ENCODE measurements at regions not wholly inside any gene's neighbourhood (a gene's known extent, or its start where the extent isn't known, plus 50 kb on each side); places are given as distances from the start of the nearest gene placed in this dataset.

- no peaks in the 10 kb centered on the region for H3K36me3 ChIP-seq
- H3K4me1 ChIP-seq (ENCODE audit: control insufficient read depth in 1 of 2, insufficient read depth in 1 of 2, low read depth in 1 of 2, low read length in 1 of 2): no peaks in the 10 kb centered on the region
- H3K4me3 ChIP-seq (ENCODE audit: low read depth in 1 of 2, low read length in 1 of 2): no peak overlapping the region
- H3K9me3 ChIP-seq: no peaks in the 10 kb centered on the region
- TF ChIP-seq CTCF (IDR thresholded peaks at IDR 0.05): no peak
- no peaks in the 10 kb centered on the region for H3K27me3 ChIP-seq
- no peak overlapping the region for H3K27ac ChIP-seq
These were observed 683.7 kb upstream of the CBLB start for GRCh38 chr3:106552351-106553043.

GRCh38 chr3:106560451-106560966 is 691.7 kb upstream of the CBLB start:
- H3K4me1 ChIP-seq (ENCODE audit: control insufficient read depth in 1 of 2, insufficient read depth in 1 of 2, low read depth in 1 of 2, low read length in 1 of 2): no peaks in the 10 kb centered on the region
- no peaks in the 10 kb centered on the region for H3K9me3 ChIP-seq
- H3K27ac ChIP-seq: no peak overlapping the region
- H3K4me3 ChIP-seq (ENCODE audit: low read depth in 1 of 2, low read length in 1 of 2): no peak overlapping the region
- H3K36me3 ChIP-seq: no peaks in the 10 kb centered on the region
- TF ChIP-seq CTCF (IDR thresholded peaks at IDR 0.05): no peak
- no peaks in the 10 kb centered on the region for H3K27me3 ChIP-seq

- no peak for TF ChIP-seq CTCF (IDR thresholded peaks at IDR 0.05)
- H3K27ac ChIP-seq: no peak overlapping the region
- H3K9me3 ChIP-seq: no peaks in the 10 kb centered on the region
- no peak overlapping the region for H3K4me3 ChIP-seq (ENCODE audit: low read depth in 1 of 2, low read length in 1 of 2)
- H3K27me3 ChIP-seq: no peaks in the 10 kb centered on the region
- no peaks in the 10 kb centered on the region for H3K36me3 ChIP-seq
- no peaks in the 10 kb centered on the region for H3K4me1 ChIP-seq (ENCODE audit: control insufficient read depth in 1 of 2, insufficient read depth in 1 of 2, low read depth in 1 of 2, low read length in 1 of 2)
These were observed 697.5 kb upstream of the CBLB start for GRCh38 chr3:106566277-106566676.

GRCh38 chr3:106570426-106570825 is 701.6 kb upstream of the CBLB start:
- Histone ChIP-seq H3K27ac (no peak overlapping the region), H3K4me3 (ENCODE audit: low read depth in 1 of 2, low read length in 1 of 2) (no peak overlapping the region), H3K27me3 (no peaks in the 10 kb centered on the region), H3K9me3 (no peaks in the 10 kb centered on the region), H3K36me3 (no peaks in the 10 kb centered on the region), H3K4me1 (ENCODE audit: control insufficient read depth in 1 of 2, insufficient read depth in 1 of 2, low read depth in 1 of 2, low read length in 1 of 2) (no peaks in the 10 kb centered on the region)
- no peak for TF ChIP-seq CTCF (IDR thresholded peaks at IDR 0.05)

GRCh38 chr3:106573605-106574004 is 704.8 kb upstream of the CBLB start:
- Histone ChIP-seq H3K4me3 (ENCODE audit: low read depth in 1 of 2, low read length in 1 of 2) (no peak overlapping the region), H3K27me3 (no peaks in the 10 kb centered on the region), H3K9me3 (no peaks in the 10 kb centered on the region), H3K4me1 (ENCODE audit: control insufficient read depth in 1 of 2, insufficient read depth in 1 of 2, low read depth in 1 of 2, low read length in 1 of 2) (no peaks in the 10 kb centered on the region), H3K36me3 (no peaks in the 10 kb centered on the region), H3K27ac (no peak overlapping the region)
- no peak for TF ChIP-seq CTCF (IDR thresholded peaks at IDR 0.05)

Data from neutrophil (primary cell).